Neural cell (in vitro differentiated cells): ENCODE measurements at regions not wholly inside any gene's neighbourhood (a gene's known extent, or its start where the extent isn't known, plus 50 kb on each side); places are given as distances from the start of the nearest gene placed in this dataset.

Source experiments
- H2AFZ ChIP-seq: fragments of 200-600, 300-800 bp; sonication (generic), shearing (Covaris generic); 2 replicates; pipeline ENCODE4 v1.6.0; 2014; ENCODE audit warnings: low read depth, mild to moderate bottlenecking, antibody characterized with exemption, low read length, moderate library complexity
- H3F3A ChIP-seq: fragments of 200-600 bp; shearing (Covaris generic); 2 replicates; pipeline ENCODE4 v1.6.1; 2016; ENCODE audit warnings: mild to moderate bottlenecking, moderate library complexity, mixed read lengths, antibody characterized with exemption, low read length; ENCODE audit not compliant: insufficient read depth, poor library complexity, severe bottlenecking
- H3K27ac ChIP-seq: fragments of 200-600, 300-800 bp; sonication (generic), shearing (Covaris generic); 2 replicates; pipeline ENCODE4 v1.5.1; 2014; ENCODE audit warnings: mild to moderate bottlenecking, low read length, moderate library complexity
- H3K27me3 ChIP-seq: fragments of 300-800, 200-600 bp; sonication (generic), shearing (Covaris generic); 2 replicates; pipeline ENCODE4 v1.6.0; 2014; ENCODE audit warnings: mild to moderate bottlenecking, low read depth, low read length, moderate library complexity; ENCODE audit not compliant: insufficient read depth
- H3K36me3 ChIP-seq: fragments of 300-800, 200-600 bp; sonication (generic), shearing (Covaris generic); 2 replicates; pipeline ENCODE4 v1.5.1; 2014; ENCODE audit warnings: mild to moderate bottlenecking, antibody characterized with exemption, low read length, moderate library complexity; ENCODE audit not compliant: insufficient read depth
- H3K4me2 ChIP-seq: fragments of 300-800, 200-600 bp; sonication (generic), shearing (Covaris generic); 2 replicates; pipeline ENCODE4 v1.6.0; 2014; ENCODE audit warnings: mild to moderate bottlenecking, low read length
- H3K4me3 ChIP-seq: fragments of 300-800, 200-600 bp; sonication (generic), shearing (Covaris generic); 2 replicates; pipeline ENCODE4 v1.5.1; 2014; ENCODE audit warnings: mild to moderate bottlenecking, low read length, moderate library complexity
- H3K79me2 ChIP-seq: fragments of 200-600 bp; shearing (Covaris generic); replicated peaks from 2 replicates; pipeline ENCODE4 v1.6.0; 2014; ENCODE audit warnings: mild to moderate bottlenecking, low read length, moderate library complexity; ENCODE audit not compliant: insufficient read depth
- H3K9ac ChIP-seq: fragments of 300-800, 200-600 bp; sonication (generic), shearing (Covaris generic); 2 replicates; pipeline ENCODE4 v1.6.1; 2016; ENCODE audit warnings: mild to moderate bottlenecking, low read length, mixed read lengths
- H3K9me2 ChIP-seq: fragments of 200-600 bp; shearing (Covaris generic); 2 replicates; pipeline ENCODE4 v1.6.1; 2016; ENCODE audit warnings: mild to moderate bottlenecking, low read length, mixed read lengths; ENCODE audit not compliant: insufficient read depth
- H3K9me3 ChIP-seq: fragments of 200-600, 300-800 bp; sonication (generic), shearing (Covaris generic); 2 replicates; pipeline ENCODE4 v1.6.1; 2016; ENCODE audit warnings: mild to moderate bottlenecking, mixed run types, low read length, moderate library complexity, mixed read lengths
- H4K20me1 ChIP-seq: fragments of 200-600 bp; shearing (Covaris generic); 2 replicates; pipeline ENCODE4 v1.6.1; 2016; ENCODE audit warnings: mild to moderate bottlenecking, mixed run types; ENCODE audit not compliant: insufficient read depth
- EP300 ChIP-seq: fragments of 450-650 bp; conservative IDR thresholded peaks from 2 replicates; pipeline ENCODE4 v1.6.1; 2014; ENCODE audit warnings: antibody characterized with exemption, mild to moderate bottlenecking, moderate library complexity; ENCODE audit not compliant: poor library complexity, severe bottlenecking
- EZH2 ChIP-seq: fragments of 200-600, 300-800 bp; shearing (Covaris generic), sonication (generic); IDR thresholded peaks from 2 replicates; pipeline ENCODE4 v1.6.1; 2014; ENCODE audit warnings: antibody characterized with exemption, low read length, borderline replicate concordance, mild to moderate bottlenecking; ENCODE audit not compliant: insufficient read depth, poor library complexity, severe bottlenecking
- MXI1 ChIP-seq: fragments of 450-650 bp; conservative IDR thresholded peaks from 2 replicates; pipeline ENCODE4 v1.6.1; 2014; ENCODE audit warnings: antibody characterized with exemption, mild to moderate bottlenecking; ENCODE audit not compliant: poor library complexity, severe bottlenecking
- POLR2AphosphoS5 ChIP-seq: IDR thresholded peaks from 2 replicates; pipeline ENCODE4 v1.6.1; 2012
- RAD21 ChIP-seq: fragments of 450-650 bp; conservative IDR thresholded peaks from 2 replicates; pipeline ENCODE4 v1.6.1; 2014; ENCODE audit warnings: antibody characterized with exemption, mild to moderate bottlenecking, moderate library complexity
- SMC3 ChIP-seq: fragments of 450-650 bp; conservative IDR thresholded peaks from 2 replicates; pipeline ENCODE4 v1.6.1; 2014; ENCODE audit warnings: antibody characterized with exemption, mild to moderate bottlenecking, moderate library complexity; ENCODE audit not compliant: poor library complexity
- TAF1 ChIP-seq: IDR thresholded peaks from 2 replicates; pipeline ENCODE4 v1.6.1; 2012; ENCODE audit warnings: low read depth
- TF ChIP-seq, protein P1 (sequence below): fragments of 450-650 bp; IDR thresholded peaks from 2 replicates; pipeline ENCODE4 v1.5.1; 2014; ENCODE audit warnings: antibody characterized with exemption, mild to moderate bottlenecking, moderate library complexity; ENCODE audit not compliant: poor library complexity, severe bottlenecking
- TF ChIP-seq, protein P2 (sequence below): IDR thresholded peaks from 2 replicates; pipeline ENCODE4 v1.6.1; 2012; ENCODE audit warnings: borderline replicate concordance

- Histone ChIP-seq H2AFZ (no peak overlapping the region), H3K79me2 (no peaks in the 10 kb centered on the region), H3K36me3 (no peaks in the 10 kb centered on the region), H3K27ac (no peak overlapping the region), H3K9ac (no peak overlapping the region), H4K20me1 (no peaks in the 10 kb centered on the region), H3F3A (no peaks in the 10 kb centered on the region), H3K4me2 (no peak overlapping the region), H3K9me2 (no peaks in the 10 kb centered on the region), H3K9me3 (no peaks in the 10 kb centered on the region), H3K27me3 (no peaks in the 10 kb centered on the region), H3K4me3 (no peak overlapping the region)
- TF ChIP-seq SMC3: no peak
- TF ChIP-seq, protein P1, sequence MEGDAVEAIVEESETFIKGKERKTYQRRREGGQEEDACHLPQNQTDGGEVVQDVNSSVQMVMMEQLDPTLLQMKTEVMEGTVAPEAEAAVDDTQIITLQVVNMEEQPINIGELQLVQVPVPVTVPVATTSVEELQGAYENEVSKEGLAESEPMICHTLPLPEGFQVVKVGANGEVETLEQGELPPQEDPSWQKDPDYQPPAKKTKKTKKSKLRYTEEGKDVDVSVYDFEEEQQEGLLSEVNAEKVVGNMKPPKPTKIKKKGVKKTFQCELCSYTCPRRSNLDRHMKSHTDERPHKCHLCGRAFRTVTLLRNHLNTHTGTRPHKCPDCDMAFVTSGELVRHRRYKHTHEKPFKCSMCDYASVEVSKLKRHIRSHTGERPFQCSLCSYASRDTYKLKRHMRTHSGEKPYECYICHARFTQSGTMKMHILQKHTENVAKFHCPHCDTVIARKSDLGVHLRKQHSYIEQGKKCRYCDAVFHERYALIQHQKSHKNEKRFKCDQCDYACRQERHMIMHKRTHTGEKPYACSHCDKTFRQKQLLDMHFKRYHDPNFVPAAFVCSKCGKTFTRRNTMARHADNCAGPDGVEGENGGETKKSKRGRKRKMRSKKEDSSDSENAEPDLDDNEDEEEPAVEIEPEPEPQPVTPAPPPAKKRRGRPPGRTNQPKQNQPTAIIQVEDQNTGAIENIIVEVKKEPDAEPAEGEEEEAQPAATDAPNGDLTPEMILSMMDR: no peak
- no peak for TF ChIP-seq POLR2AphosphoS5
- no peak for TF ChIP-seq RAD21
- no peak for TF ChIP-seq EZH2
- TF ChIP-seq MXI1: no peak
- TF ChIP-seq, protein P2, sequence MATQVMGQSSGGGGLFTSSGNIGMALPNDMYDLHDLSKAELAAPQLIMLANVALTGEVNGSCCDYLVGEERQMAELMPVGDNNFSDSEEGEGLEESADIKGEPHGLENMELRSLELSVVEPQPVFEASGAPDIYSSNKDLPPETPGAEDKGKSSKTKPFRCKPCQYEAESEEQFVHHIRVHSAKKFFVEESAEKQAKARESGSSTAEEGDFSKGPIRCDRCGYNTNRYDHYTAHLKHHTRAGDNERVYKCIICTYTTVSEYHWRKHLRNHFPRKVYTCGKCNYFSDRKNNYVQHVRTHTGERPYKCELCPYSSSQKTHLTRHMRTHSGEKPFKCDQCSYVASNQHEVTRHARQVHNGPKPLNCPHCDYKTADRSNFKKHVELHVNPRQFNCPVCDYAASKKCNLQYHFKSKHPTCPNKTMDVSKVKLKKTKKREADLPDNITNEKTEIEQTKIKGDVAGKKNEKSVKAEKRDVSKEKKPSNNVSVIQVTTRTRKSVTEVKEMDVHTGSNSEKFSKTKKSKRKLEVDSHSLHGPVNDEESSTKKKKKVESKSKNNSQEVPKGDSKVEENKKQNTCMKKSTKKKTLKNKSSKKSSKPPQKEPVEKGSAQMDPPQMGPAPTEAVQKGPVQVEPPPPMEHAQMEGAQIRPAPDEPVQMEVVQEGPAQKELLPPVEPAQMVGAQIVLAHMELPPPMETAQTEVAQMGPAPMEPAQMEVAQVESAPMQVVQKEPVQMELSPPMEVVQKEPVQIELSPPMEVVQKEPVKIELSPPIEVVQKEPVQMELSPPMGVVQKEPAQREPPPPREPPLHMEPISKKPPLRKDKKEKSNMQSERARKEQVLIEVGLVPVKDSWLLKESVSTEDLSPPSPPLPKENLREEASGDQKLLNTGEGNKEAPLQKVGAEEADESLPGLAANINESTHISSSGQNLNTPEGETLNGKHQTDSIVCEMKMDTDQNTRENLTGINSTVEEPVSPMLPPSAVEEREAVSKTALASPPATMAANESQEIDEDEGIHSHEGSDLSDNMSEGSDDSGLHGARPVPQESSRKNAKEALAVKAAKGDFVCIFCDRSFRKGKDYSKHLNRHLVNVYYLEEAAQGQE: no peak
- no peak for TF ChIP-seq EP300
- no peak for TF ChIP-seq TAF1
Observed at GRCh38 chr2:168338803-168339437, 91.5 kb upstream of the STK39 start.

- Histone ChIP-seq H3F3A (no peaks in the 10 kb centered on the region), H3K9me3 (no peaks in the 10 kb centered on the region), H3K4me3 (no peak overlapping the region), H3K9ac (no peak overlapping the region), H2AFZ (no peak overlapping the region), H3K27me3 (no peaks in the 10 kb centered on the region), H3K9me2 (no peaks in the 10 kb centered on the region), H4K20me1 (no peaks in the 10 kb centered on the region), H3K36me3 (no peaks in the 10 kb centered on the region), H3K79me2 (no peaks in the 10 kb centered on the region), H3K27ac (no peak overlapping the region), H3K4me2 (no peak overlapping the region)
- TF ChIP-seq TAF1: no peak
- TF ChIP-seq, protein P2: no peak
- TF ChIP-seq SMC3: no peak
- no peak for TF ChIP-seq EP300
- TF ChIP-seq, protein P1: no peak
- TF ChIP-seq RAD21: no peak
- TF ChIP-seq POLR2AphosphoS5: no peak
- TF ChIP-seq MXI1: no peak
- no peak for TF ChIP-seq EZH2
Observed at GRCh38 chr2:168340931-168341330, 93.5 kb upstream of the STK39 start.
